ENCODE measurements at regions not wholly inside any gene's neighbourhood (a gene's known extent, or its start where the extent isn't known, plus 50 kb on each side); places are given as distances from the start of the nearest gene placed in this dataset.
A peak's percentile ranks its signal among the peaks of the same experiment; 100 is the strongest.

DNA sequence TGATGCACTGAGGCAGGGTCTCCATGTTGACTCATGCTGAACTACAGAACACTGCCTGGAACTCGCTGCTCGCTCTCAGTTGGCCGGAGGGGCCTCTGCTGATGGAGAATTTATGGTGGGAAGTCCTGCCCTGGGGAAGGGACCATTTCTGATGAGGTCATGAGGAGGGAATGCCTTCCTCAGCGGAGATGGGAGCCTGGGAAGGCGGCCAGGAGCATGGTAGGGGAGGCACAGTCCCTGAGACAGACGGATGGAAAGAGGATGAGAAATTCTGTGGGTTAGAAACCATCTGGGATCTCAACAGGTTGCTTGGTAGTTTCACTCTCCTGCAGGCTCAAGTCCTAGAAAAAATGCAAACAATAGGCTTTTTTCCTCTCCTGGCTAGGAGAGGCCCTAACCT lies 56.8 kb upstream of the TPM1 start:
- H3K27me3 ChIP-seq (ENCODE audit: control insufficient read depth, insufficient read depth, low read length), result no peaks in the 10 kb centered on the region
- peak; percentile 43 for DNase-seq (ENCODE audit: low read depth, low spot score)
- CTCF ChIA-PET, result no interaction called here
- no peak overlapping the region for H3K4me3 ChIP-seq (ENCODE audit: low read depth, low read length)
- peak overlapping the region; percentile 12 for H3K27ac ChIP-seq (ENCODE audit: low read depth, low read length)
- POLR2A ChIA-PET, result interaction anchor here (0.6 kb wide), 1 partner anchor 15 kb away, joined by 3 read pairs; no protein-coding TSS in a partner anchor
- H3K9me3 ChIP-seq (ENCODE audit: control insufficient read depth, insufficient read depth, low read length), result 0 out of 2 replicates have a peak, but pooled peaks cover 3% of the 10 kb centered on the region
- TF ChIP-seq, protein P1, sequence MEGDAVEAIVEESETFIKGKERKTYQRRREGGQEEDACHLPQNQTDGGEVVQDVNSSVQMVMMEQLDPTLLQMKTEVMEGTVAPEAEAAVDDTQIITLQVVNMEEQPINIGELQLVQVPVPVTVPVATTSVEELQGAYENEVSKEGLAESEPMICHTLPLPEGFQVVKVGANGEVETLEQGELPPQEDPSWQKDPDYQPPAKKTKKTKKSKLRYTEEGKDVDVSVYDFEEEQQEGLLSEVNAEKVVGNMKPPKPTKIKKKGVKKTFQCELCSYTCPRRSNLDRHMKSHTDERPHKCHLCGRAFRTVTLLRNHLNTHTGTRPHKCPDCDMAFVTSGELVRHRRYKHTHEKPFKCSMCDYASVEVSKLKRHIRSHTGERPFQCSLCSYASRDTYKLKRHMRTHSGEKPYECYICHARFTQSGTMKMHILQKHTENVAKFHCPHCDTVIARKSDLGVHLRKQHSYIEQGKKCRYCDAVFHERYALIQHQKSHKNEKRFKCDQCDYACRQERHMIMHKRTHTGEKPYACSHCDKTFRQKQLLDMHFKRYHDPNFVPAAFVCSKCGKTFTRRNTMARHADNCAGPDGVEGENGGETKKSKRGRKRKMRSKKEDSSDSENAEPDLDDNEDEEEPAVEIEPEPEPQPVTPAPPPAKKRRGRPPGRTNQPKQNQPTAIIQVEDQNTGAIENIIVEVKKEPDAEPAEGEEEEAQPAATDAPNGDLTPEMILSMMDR (IDR thresholded peaks at IDR 0.05; ENCODE audit: low read depth, low read length), result no peak

DNA sequence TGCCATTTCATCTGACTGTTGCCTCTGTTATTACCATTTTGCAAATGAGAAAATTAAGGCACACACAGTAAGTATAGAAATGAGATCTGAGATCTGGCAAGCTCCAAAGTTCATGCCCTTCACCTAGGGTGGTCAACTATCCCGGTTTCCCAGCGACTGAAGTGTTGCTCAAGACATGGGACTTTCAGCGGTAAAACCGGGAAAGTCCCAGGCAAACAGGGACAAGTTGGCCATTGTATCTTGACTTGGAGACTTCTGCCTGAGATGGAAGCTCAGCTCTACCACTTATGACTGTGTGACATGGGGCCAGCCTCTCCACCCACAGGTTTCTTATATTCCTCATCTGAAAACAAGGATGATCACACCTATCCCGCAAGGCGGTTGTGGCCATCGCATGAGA lies 55.6 kb upstream of the TPM1 start:
- H3K9me3 ChIP-seq (ENCODE audit: control insufficient read depth, insufficient read depth, low read length), result 0 out of 2 replicates have a peak, but pooled peaks cover 3% of the 10 kb centered on the region
- no peaks in the 10 kb centered on the region for H3K27me3 ChIP-seq (ENCODE audit: control insufficient read depth, insufficient read depth, low read length)
- ChIA-PET CTCF (no interaction called here), POLR2A (no interaction called here)
- no peak overlapping the region for H3K4me3 ChIP-seq (ENCODE audit: low read depth, low read length)
- no peak for DNase-seq (ENCODE audit: low read depth, low spot score)
- no peak overlapping the region for H3K27ac ChIP-seq (ENCODE audit: low read depth, low read length)
- TF ChIP-seq, protein P1 (IDR thresholded peaks at IDR 0.05; ENCODE audit: low read depth, low read length), result no peak

DNA sequence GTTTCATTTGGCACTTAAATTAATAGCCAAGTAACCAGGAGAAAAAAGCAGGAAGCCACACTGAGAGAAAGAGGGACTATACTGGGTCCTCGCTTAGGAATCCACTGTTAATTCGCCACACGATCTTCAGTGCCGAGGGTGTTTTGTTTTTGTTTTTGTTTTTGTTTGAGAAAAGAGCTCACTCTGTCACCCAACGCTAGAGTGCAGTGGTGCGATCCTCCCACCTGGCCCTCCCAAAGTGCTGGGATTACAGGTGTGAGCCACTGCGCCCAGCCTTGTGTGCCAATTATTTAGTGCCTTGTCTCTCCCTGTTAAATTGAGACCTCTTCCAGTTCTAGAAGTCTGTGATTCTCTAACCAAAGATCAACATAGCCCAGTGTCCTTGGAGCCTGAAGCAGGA lies 53.8 kb upstream of the TPM1 start:
- no peak for DNase-seq (ENCODE audit: low read depth, low spot score)
- TF ChIP-seq, protein P1 (IDR thresholded peaks at IDR 0.05; ENCODE audit: low read depth, low read length), result no peak
- POLR2A ChIA-PET, result no interaction called here
- H3K27ac ChIP-seq (ENCODE audit: low read depth, low read length), result no peak overlapping the region
- H3K9me3 ChIP-seq (ENCODE audit: control insufficient read depth, insufficient read depth, low read length), result 0 out of 2 replicates have a peak, but pooled peaks cover 3% of the 10 kb centered on the region
- CTCF ChIA-PET, result no interaction called here
- H3K27me3 ChIP-seq (ENCODE audit: control insufficient read depth, insufficient read depth, low read length), result no peaks in the 10 kb centered on the region
- no peak overlapping the region for H3K4me3 ChIP-seq (ENCODE audit: low read depth, low read length)

DNA sequence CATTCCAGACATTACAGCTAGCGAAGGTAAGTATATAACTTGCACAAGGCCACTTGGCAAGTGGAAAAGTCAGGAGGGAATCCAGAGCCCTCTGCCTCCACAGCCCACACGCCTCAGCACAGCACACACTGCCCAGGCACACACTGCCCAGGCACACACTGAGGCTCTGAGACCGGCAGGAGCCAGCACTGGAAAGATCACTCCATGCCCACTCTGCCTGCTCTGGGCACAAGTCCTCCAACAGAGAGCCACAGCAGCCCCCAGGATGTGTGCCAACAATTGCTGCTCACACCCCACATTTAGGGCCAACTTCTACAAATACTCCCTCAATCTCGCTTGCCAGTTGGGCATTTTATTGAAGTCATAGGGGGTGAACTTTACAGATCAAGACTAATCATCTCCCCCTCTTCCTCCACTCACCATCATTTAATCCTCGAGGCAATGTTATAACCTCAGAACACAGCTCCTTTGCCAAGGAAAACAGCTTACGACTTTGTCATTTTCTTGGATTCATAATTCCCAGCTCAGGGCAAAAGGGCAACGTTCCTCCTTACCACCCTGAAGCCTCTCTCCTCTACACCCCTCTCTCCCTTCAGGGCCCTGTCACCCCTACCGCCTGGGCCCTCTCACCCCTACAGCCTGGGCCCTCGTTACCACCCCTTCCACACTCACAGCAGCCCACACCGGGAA lies 53.0 kb upstream of the TPM1 start:
- TF ChIP-seq, protein P1 (IDR thresholded peaks at IDR 0.05; ENCODE audit: low read depth, low read length), result no peak
- H3K27me3 ChIP-seq (ENCODE audit: control insufficient read depth, insufficient read depth, low read length), result no peaks in the 10 kb centered on the region
- CTCF ChIA-PET, result no interaction called here
- 0 out of 2 replicates have a peak, but pooled peaks cover 3% of the 10 kb centered on the region for H3K9me3 ChIP-seq (ENCODE audit: control insufficient read depth, insufficient read depth, low read length)
- H3K4me3 ChIP-seq (ENCODE audit: low read depth, low read length), result no peak overlapping the region
- POLR2A ChIA-PET, result interaction anchor here (0.8 kb wide), 1 partner anchor 53 kb away, joined by 3 read pairs; the partner anchor contains the start of gene TPM1
- H3K27ac ChIP-seq (ENCODE audit: low read depth, low read length), result no peak overlapping the region
- DNase-seq (ENCODE audit: low read depth, low spot score), result no peak

DNA sequence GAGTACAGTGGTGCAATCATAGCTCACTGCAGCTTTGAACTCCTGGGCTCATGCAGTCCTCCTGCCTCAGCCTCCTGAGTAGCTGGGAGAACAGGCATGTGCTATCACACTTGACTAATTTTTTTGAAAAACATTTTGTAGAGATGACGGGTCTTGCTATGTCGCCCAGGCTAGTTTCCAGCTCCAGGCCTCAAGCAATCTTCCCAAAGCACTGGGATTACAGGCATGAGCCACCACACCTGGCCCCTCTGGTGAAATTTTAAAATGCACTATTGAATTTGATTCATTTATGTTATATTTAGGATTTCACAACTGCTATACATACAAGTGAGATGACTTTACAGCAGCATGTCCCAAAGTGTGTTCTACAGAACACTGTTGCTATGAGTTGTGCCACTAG lies 50.8 kb upstream of the TPM1 start:
- H3K27ac ChIP-seq (ENCODE audit: low read depth, low read length), result no peak overlapping the region
- no peak overlapping the region for H3K4me3 ChIP-seq (ENCODE audit: low read depth, low read length)
- ChIA-PET POLR2A (interaction anchor here (0.6 kb wide), 1 partner anchor 14 kb away, joined by 4 read pairs; no protein-coding TSS in a partner anchor), CTCF (no interaction called here)
- DNase-seq (ENCODE audit: low read depth, low spot score), result no peak
- H3K9me3 ChIP-seq (ENCODE audit: control insufficient read depth, insufficient read depth, low read length), result 0 out of 2 replicates have a peak, but pooled peaks cover 3% of the 10 kb centered on the region
- no peaks in the 10 kb centered on the region for H3K27me3 ChIP-seq (ENCODE audit: control insufficient read depth, insufficient read depth, low read length)
- TF ChIP-seq, protein P1 (IDR thresholded peaks at IDR 0.05; ENCODE audit: low read depth, low read length), result no peak

Data from AG04450 (cell line).